ENCODE measurements at regions not wholly inside any gene's neighbourhood (a gene's known extent, or its start where the extent isn't known, plus 50 kb on each side); places are given as distances from the start of the nearest gene placed in this dataset.

- Mint-ChIP-seq H3K36me3 (no peaks in the 10 kb centered on the region), H3K4me3 (no peak overlapping the region), H3K9me3 (peaks cover 7 to 11% of the 10 kb centered on the region in 2 donors), H3K27ac (no peak overlapping the region), H3K4me1 (no peaks in the 10 kb centered on the region), H3K27me3 (ENCODE audit: low read depth in 2 of 2) (no peaks in the 10 kb centered on the region)
- intact Hi-C loops (cut with micrococcal nuclease) = no loop called here
- H3K27me3 ChIP-seq (ENCODE audit: control insufficient read depth, insufficient read depth, low read length) = no peaks in the 10 kb centered on the region
- H3K27ac ChIP-seq (ENCODE audit: low read length) = no peak overlapping the region
- no CpG with 5 or more reads among the region's 2 CpGs for WGBS (ENCODE audit: insufficient coverage)
- H3K4me3 ChIP-seq (ENCODE audit: low read length) = no peak overlapping the region
- ATAC-seq (no peak), DNase-seq (no peak)
- peaks cover 4% of the 10 kb centered on the region for H3K9me3 ChIP-seq (ENCODE audit: control insufficient read depth, insufficient read depth, low read length)
- no peak for TF ChIP-seq CTCF (IDR thresholded peaks at IDR 0.05)
- H3K36me3 ChIP-seq (ENCODE audit: control insufficient read depth, insufficient read depth, low read length) = no peaks in the 10 kb centered on the region
- H3K4me1 ChIP-seq (ENCODE audit: control insufficient read depth, insufficient read depth, low read length) = no peaks in the 10 kb centered on the region
These were observed 623.4 kb upstream of the IGFBP3 start for GRCh38 chr7:46544396-46545008.

- no peak for DNase-seq
- H3K27me3 Mint-ChIP-seq (ENCODE audit: low read depth in 2 of 2) = no peaks in the 10 kb centered on the region
- H3K27ac ChIP-seq (ENCODE audit: low read length) = no peak overlapping the region
- no peak for ATAC-seq
- intact Hi-C loops (cut with micrococcal nuclease) = no loop called here
- H3K27ac Mint-ChIP-seq = no peak overlapping the region
- H3K4me3 Mint-ChIP-seq = no peak overlapping the region
- peaks cover 4% of the 10 kb centered on the region for H3K9me3 ChIP-seq (ENCODE audit: control insufficient read depth, insufficient read depth, low read length)
- 88% methylated on average over 1 of the region's 1 CpG for WGBS (ENCODE audit: insufficient coverage)
- H3K9me3 Mint-ChIP-seq = peaks cover 7 to 8% of the 10 kb centered on the region in 2 donors
- no peaks in the 10 kb centered on the region for H3K27me3 ChIP-seq (ENCODE audit: control insufficient read depth, insufficient read depth, low read length)
- H3K36me3 ChIP-seq (ENCODE audit: control insufficient read depth, insufficient read depth, low read length) = no peaks in the 10 kb centered on the region
- TF ChIP-seq CTCF (IDR thresholded peaks at IDR 0.05) = no peak
- H3K4me1 Mint-ChIP-seq = no peaks in the 10 kb centered on the region
- H3K4me1 ChIP-seq (ENCODE audit: control insufficient read depth, insufficient read depth, low read length) = no peaks in the 10 kb centered on the region
- no peak overlapping the region for H3K4me3 ChIP-seq (ENCODE audit: low read length)
- no peaks in the 10 kb centered on the region for H3K36me3 Mint-ChIP-seq
These were observed 621.0 kb upstream of the IGFBP3 start for GRCh38 chr7:46542076-46542475.

GRCh38 chr7:46539892-46540483 lies 618.9 kb upstream of the IGFBP3 start:
- Mint-ChIP-seq H3K27me3 (ENCODE audit: low read depth in 2 of 2) (no peaks in the 10 kb centered on the region), H3K36me3 (no peaks in the 10 kb centered on the region), H3K4me3 (no peak overlapping the region), H3K9me3 (peaks cover 4 to 5% of the 10 kb centered on the region in 2 donors), H3K27ac (no peak overlapping the region), H3K4me1 (no peaks in the 10 kb centered on the region)
- intact Hi-C loops (cut with micrococcal nuclease) = no loop called here
- ATAC-seq (no peak), DNase-seq (no peak)
- Histone ChIP-seq H3K27ac (ENCODE audit: low read length) (no peak overlapping the region), H3K4me3 (ENCODE audit: low read length) (no peak overlapping the region), H3K27me3 (ENCODE audit: control insufficient read depth, insufficient read depth, low read length) (no peaks in the 10 kb centered on the region), H3K4me1 (ENCODE audit: control insufficient read depth, insufficient read depth, low read length) (no peaks in the 10 kb centered on the region), H3K36me3 (ENCODE audit: control insufficient read depth, insufficient read depth, low read length) (no peaks in the 10 kb centered on the region), H3K9me3 (ENCODE audit: control insufficient read depth, insufficient read depth, low read length) (peaks cover 7% of the 10 kb centered on the region)
- WGBS (ENCODE audit: insufficient coverage) = 75% methylated on average over 5 of the region's 5 CpGs
- no peak for TF ChIP-seq CTCF (IDR thresholded peaks at IDR 0.05)

Data from natural killer cell (primary cell).